GM12892 (cell line): ENCODE measurements at regions not wholly inside any gene's neighbourhood (a gene's known extent, or its start where the extent isn't known, plus 50 kb on each side); places are given as distances from the start of the nearest gene placed in this dataset.

Experiments used
- POLR2AphosphoS5 ChIP-seq: IDR thresholded peaks from 2 replicates; pipeline ENCODE4 v1.6.1; 2011; ENCODE audit warnings: low read depth, low read length, control low read depth
- TAF1 ChIP-seq: IDR thresholded peaks from 2 replicates; pipeline ENCODE4 v1.6.1; 2011; ENCODE audit warnings: low read depth, mild to moderate bottlenecking, control low read depth, low read length, borderline replicate concordance

DNA sequence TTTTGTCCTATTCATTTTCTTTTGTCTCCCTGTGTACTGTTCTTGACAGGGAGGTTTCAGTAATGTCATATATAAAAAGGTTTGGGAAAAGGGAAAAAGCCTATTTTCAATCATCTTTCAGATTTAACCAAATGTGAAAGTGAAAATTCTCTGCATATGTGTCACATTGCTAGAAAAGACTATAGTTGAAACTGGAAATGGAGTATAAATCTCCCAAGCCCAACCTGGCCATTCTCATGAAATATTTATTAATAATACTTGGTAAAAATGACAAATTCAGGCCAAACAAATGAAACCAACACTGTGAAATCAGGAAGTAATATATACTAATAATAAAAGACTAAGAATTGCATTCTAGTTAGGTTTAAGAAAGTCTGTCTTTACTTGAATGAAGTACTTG is 1129.2 kb downstream of the SLC16A7 start:
- TF ChIP-seq TAF1, result no peak
- no peak for TF ChIP-seq POLR2AphosphoS5
